Gastroesophageal sphincter (tissue), 4 donors: ENCODE measurements at regions not wholly inside any gene's neighbourhood (a gene's known extent, or its start where the extent isn't known, plus 50 kb on each side); places are given as distances from the start of the nearest gene placed in this dataset.

Experiments used
- ATAC-seq: fragments of 150-250 bp; one replicate; pipeline ENCODE4 v1.9.1; 2016; ENCODE audit warnings: mild to moderate bottlenecking, moderate library complexity
- H3K27ac ChIP-seq, 4 donors: fragments of 200-600 bp; sonication (generic) in 3 of 4; 1 replicate in 3 of 4; 2 replicates in 1 of 4; pipeline ENCODE4 v1.5.1; 2016 to 2019
- H3K27me3 ChIP-seq: fragments of 200-600 bp; sonication (generic); one replicate; pipeline ENCODE4 v1.5.1; 2019
- H3K36me3 ChIP-seq, 2 donors: fragments of 200-600 bp; sonication (generic); one replicate each; pipeline ENCODE4 v1.5.1; 2019; ENCODE audit warnings: control low read depth in 1 of 2
- H3K4me1 ChIP-seq, 3 donors: fragments of 200-600 bp; sonication (generic); 1 replicate in 2 of 3; 2 replicates in 1 of 3; pipeline ENCODE4 v1.5.1; 2016 to 2019; ENCODE audit warnings: control low read depth in 2 of 3
- H3K4me3 ChIP-seq, 2 donors: fragments of 200-600 bp; sonication (generic); one replicate each; pipeline ENCODE4 v1.5.1; 2019; ENCODE audit warnings: mild to moderate bottlenecking in 1 of 2, moderate library complexity in 1 of 2
- H3K9me3 ChIP-seq, 3 donors: fragments of 200-600 bp; sonication (generic); one replicate each; pipeline ENCODE4 v1.5.1; 2017 to 2019; ENCODE audit warnings: control low read depth in 2 of 3
- CTCF ChIP-seq, 4 experiments: fragments of 200-600 bp in 2 of 4; fragments of 450-650 bp in 2 of 4; sonication (generic) in 1 of 4; IDR thresholded peaks; one replicate each; pipeline ENCODE4 v1.5.1; 2017 to 2019; ENCODE audit warnings: antibody characterized with exemption in 4 of 4, mild to moderate bottlenecking in 2 of 4, moderate library complexity in 2 of 4
- EP300 ChIP-seq: sonication (generic); formaldehyde crosslinking; IDR thresholded peaks from one replicate; pipeline ENCODE4 v1.6.1; 2017; ENCODE audit warnings: antibody characterized with exemption, mild to moderate bottlenecking
- POLR2A ChIP-seq, 2 donors: fragments of 450-650 bp; IDR thresholded peaks; one replicate each; pipeline ENCODE4 v1.6.1; 2017; ENCODE audit warnings: antibody characterized with exemption in 2 of 2, mild to moderate bottlenecking in 2 of 2, moderate library complexity in 1 of 2
- POLR2AphosphoS5 ChIP-seq: sonication (generic); formaldehyde crosslinking; IDR thresholded peaks from one replicate; pipeline ENCODE4 v1.6.1; 2017; ENCODE audit warnings: antibody characterized with exemption
- WGBS, 2 donors: methylation state at CpG; one replicate each; pipeline ENCODE4 v1.1.5; 2018; ENCODE audit warnings: low coverage in 1 of 2; 5-methylcytosine and 5-hydroxymethylcytosine counted together

GRCh38 chr21:16587141-16587581, 857.4 kb downstream of the USP25 start:
- TF ChIP-seq CTCF (IDR thresholded peaks at IDR 0.05) = no peak
- no peak for TF ChIP-seq POLR2A (IDR thresholded peaks at IDR 0.05)
- TF ChIP-seq EP300 = no peak
- no peak for TF ChIP-seq POLR2AphosphoS5
- Histone ChIP-seq H3K4me3 (peak overlapping the region; percentile 37), H3K27me3 (no peaks in the 10 kb centered on the region), H3K36me3 (no peaks in the 10 kb centered on the region), H3K27ac (peak overlapping the region; percentile 36 to 70 (median 60)), H3K9me3 (no peaks in the 10 kb centered on the region), H3K4me1 (peaks cover 0 to 18% (median 0%) of the 10 kb centered on the region in 3 donors)
- WGBS, 2 donors = 25 to 32% methylated on average over 5 to 6 of the region's 6 CpGs
- ATAC-seq = no peak

GRCh38 chr21:16587681-16588375, 858.0 kb downstream of the USP25 start:
- no peaks in the 10 kb centered on the region for H3K36me3 ChIP-seq
- peak overlapping the region; percentile 4 to 70 (median 58) for H3K27ac ChIP-seq
- 0 to 20% methylated on average over 4 to 7 of the region's 7 CpGs for WGBS, 2 donors
- peak; percentile 68 for ATAC-seq
- H3K4me1 ChIP-seq = peaks cover 0 to 18% (median 0%) of the 10 kb centered on the region in 3 donors
- H3K4me3 ChIP-seq = peak overlapping the region; percentile 37 to 48
- no peaks in the 10 kb centered on the region for H3K9me3 ChIP-seq
- no peaks in the 10 kb centered on the region for H3K27me3 ChIP-seq
- no peak for TF ChIP-seq POLR2A (IDR thresholded peaks at IDR 0.05)
- TF ChIP-seq POLR2AphosphoS5 = peak; percentile 66

- H3K4me1 ChIP-seq = peaks cover 0 to 18% (median 0%) of the 10 kb centered on the region in 3 donors
- H3K9me3 ChIP-seq = no peaks in the 10 kb centered on the region
- WGBS, 2 donors = 5 to 25% methylated on average over 5 of the region's 18 CpGs
- TF ChIP-seq CTCF (IDR thresholded peaks at IDR 0.05) = no peak
- TF ChIP-seq POLR2AphosphoS5 = peak; percentile 58
- no peaks in the 10 kb centered on the region for H3K27me3 ChIP-seq
- peak; percentile 73 for ATAC-seq
- peak overlapping the region; percentile 4 to 70 (median 58) for H3K27ac ChIP-seq
- H3K4me3 ChIP-seq = peak overlapping the region; percentile 37 to 48
- no peaks in the 10 kb centered on the region for H3K36me3 ChIP-seq
These were observed 858.7 kb downstream of the USP25 start for GRCh38 chr21:16588433-16588860.

GRCh38 chr21:16589006-16589898, 859.5 kb downstream of the USP25 start:
- Histone ChIP-seq H3K36me3 (no peaks in the 10 kb centered on the region), H3K9me3 (no peaks in the 10 kb centered on the region), H3K27ac (peak overlapping the region in 2 of 4 donors; percentile 52 to 70), H3K27me3 (no peaks in the 10 kb centered on the region), H3K4me3 (peak overlapping the region in 1 of 2 donors; percentile 48), H3K4me1 (peaks cover 0 to 18% (median 0%) of the 10 kb centered on the region in 3 donors)
- 80% methylated on average over 7 of the region's 7 CpGs for WGBS, 2 donors
- TF ChIP-seq POLR2A (IDR thresholded peaks at IDR 0.05) = no peak
- ATAC-seq = no peak

GRCh38 chr21:16590186-16590585, 860.4 kb downstream of the USP25 start:
- no peak for ATAC-seq
- Histone ChIP-seq H3K4me3 (no peak overlapping the region), H3K27me3 (no peaks in the 10 kb centered on the region), H3K9me3 (no peaks in the 10 kb centered on the region), H3K36me3 (no peaks in the 10 kb centered on the region), H3K27ac (no peak overlapping the region), H3K4me1 (peaks cover 0 to 18% (median 0%) of the 10 kb centered on the region in 3 donors)
- 80 to 83% methylated on average over 5 of the region's 5 CpGs for WGBS, 2 donors
- TF ChIP-seq CTCF (IDR thresholded peaks at IDR 0.05) = no peak
- TF ChIP-seq POLR2AphosphoS5 = no peak
- no peak for TF ChIP-seq POLR2A (IDR thresholded peaks at IDR 0.05)
